Midbrain (tissue), 1 donor: ENCODE measurements at regions not wholly inside any gene's neighbourhood (a gene's known extent, or its start where the extent isn't known, plus 50 kb on each side); places are given as distances from the start of the nearest gene placed in this dataset.

ENCODE experiments used
- DNase-seq: peaks from one replicate; lab custom pipeline; 2025; lab: John Stamatoyannopoulos, UW

DNA sequence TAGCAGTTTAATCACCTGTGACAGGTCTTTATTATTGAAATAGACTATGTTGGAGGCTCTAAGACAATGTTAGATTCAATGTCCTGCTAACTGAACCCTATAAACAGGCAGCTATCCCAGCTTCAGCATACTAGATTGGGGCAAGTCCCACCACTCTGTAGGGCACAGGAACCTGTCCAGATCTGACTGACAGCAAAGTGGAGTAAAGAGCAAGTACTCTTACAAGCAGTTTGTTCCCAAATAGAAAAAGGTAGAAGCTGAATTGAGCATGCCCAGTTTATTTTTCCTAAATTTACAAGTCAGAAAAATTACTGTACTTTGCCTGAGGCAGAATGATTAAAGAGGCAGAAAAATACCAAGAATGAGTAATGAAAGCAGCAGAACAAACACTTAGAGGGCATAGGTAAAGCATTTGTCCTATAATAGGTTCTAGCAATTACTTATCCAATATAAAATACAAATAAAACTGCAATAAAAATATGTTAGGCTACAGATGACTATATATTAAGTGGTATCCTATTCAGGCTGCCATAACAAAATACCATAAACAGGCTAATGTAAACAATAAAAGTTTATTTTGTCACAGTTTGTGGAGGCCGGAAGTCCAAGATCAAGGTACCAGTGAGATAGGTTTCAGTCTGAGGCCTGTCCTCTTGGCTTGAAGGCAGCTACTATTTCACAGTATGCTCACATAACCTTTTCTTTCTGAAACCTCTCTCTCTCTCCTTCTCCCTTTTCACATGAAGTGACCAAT lies 868.2 kb downstream of the C12orf50 start:
- DNase-seq, result no peak

DNA sequence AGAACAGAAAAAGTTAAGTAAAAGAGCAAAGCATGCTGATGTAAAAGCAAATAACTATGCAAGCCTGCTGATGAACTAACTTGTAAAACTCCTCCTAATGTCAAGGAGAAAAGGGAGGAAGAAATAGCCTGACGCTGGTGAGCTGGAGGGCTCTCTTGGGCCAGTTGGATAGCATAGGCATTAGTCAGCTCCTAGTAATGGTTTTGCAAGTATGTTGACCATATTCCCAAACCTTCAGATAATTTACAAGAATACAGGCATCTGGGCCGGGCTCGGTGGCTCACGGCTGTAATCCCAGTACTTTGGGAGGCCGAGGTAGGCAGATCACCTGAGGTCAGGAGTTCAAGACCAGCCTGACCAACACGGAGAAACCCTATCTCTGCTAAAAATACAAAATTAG lies 871.4 kb downstream of the C12orf50 start:
- DNase-seq, result no peak

DNA sequence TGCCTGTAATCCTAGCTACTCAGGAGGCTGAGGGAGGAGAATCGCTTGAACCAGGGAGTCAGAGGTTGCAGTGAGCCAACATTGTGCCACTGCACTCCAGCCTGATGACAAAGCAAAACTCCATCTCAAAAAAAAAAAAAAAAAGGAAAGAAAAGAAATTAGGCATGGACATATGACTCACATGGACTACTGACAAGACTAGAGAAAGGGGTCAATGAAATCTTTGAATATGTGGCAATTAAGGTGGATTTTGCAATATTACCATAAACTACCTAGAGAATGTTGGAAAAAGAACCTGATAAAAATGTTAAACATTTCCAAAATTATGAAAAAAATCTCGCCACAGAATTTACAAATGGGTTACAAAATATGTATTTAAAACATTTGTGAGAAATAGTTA lies 873.6 kb downstream of the C12orf50 start:
- DNase-seq, result no peak

DNA sequence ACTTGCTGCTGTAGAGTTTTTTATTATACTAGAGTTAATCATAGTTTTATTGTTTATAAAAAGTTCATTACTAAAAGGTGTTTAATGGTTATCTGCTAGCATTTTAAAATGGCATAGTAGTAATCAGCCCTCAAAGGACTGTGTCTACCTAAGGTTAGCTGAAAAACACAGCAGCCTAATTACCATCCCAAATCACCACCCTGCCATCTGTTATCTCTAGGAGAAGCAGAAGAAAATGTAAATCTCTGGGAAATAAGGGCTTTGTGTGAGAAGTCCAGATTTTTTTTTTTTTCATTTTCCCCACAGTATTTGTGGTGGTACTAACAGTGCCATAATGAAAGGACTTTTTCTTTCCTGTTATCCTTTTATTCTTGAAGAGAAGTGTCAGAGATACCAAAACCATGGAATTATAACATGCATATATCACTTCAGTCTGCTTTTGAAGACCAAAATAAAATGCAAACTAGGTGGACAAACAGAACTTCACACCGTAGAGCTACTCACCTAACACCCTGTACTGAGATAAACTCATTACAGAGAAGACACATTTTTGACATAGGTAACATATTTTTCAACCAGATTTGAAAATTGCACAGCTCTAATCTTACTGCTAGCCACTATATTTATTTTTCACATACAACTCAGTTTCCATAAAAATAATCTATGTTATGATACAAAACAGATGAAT lies 876.2 kb downstream of the C12orf50 start:
- no peak for DNase-seq

DNA sequence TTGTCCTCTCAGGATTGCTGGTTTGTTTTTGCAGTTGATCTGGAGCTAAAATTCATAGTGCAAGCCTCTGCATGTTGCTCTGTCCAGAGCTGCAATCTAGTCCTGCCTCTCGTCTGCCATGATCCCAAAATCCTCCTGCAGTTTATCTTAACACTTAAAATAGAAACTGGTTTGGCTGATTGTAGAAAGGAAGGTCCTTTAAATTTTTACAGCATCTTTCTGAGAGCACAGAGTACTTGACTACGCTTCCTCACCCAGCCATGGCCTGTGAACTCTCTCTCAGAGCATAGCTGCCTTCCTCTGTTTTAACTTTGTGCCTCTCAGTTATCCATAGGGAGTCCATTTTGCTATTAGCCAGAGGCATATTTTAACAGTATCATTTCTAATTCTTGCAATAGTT lies 877.1 kb downstream of the C12orf50 start:
- DNase-seq, result no peak

DNA sequence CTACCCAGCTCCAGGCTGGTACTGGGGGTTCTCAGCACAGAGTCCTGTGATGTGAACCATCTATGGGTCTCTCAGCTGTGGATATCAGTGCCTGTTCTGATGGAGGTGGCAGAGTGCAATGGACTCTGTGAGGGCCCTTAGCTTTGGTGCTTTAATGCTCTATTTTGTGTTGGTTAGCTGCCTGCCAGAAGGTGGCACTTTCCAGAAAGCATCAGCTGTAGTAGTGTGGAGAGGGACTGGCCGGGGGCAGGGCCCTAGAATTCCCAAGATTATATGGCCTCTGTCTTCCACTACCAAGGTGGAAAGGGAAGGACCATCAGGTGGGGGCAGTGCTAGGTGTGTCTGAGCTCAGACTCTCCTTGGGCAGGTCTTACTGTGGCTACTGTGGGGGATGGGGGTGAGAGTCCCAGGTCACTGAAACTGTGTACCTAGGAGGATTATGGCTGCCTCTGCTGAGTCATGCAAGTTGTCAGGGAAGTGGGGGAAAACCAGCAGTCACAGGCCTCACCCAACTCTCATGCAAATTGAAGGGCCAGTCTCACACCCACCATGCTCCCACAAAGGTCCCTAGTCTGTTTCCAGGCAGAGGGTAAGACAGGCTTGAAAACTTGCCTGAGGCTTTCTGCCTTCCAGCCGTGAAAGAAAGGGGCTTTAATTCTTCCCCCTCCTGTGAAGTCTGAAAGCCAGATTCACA lies 878.1 kb downstream of the C12orf50 start:
- no peak for DNase-seq

DNA sequence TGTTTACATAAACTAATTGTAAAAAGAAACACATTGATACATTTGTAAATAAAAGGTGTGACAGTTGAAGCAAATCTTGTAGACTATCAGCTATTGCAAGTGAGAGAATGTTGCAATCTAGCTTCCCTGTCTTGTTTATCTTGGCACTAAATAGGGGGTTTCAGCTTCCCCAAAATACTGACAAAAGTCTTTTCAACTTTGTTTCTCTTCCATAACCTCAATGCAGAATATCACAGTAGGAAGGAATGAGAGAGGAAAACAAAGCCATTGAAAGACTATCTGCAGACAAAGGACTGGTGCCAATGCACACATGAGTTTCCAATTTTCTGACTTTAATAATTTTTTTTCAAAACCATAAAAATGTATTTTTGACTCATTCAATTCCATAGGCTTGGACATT lies 886.2 kb upstream of the MGAT4C start:
- no peak for DNase-seq

DNA sequence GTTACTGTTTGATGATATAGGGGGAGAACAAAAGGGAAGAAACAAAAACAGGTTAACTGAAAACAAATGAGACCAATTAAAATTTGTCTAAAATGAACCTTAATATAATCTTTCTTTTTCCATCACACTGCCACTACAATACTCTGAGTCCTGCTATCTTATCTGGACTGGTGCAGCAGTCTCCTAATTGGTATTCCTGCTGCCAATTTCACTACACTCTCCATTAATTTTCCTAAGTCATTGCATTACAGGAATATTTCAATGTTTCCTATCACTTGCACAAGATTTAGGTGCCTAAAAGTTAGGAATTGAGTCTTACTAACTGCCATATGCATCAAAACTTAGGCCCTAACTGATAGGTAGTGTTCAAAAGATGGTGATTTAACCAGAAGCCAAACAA lies 884.9 kb upstream of the MGAT4C start:
- no peak for DNase-seq

DNA sequence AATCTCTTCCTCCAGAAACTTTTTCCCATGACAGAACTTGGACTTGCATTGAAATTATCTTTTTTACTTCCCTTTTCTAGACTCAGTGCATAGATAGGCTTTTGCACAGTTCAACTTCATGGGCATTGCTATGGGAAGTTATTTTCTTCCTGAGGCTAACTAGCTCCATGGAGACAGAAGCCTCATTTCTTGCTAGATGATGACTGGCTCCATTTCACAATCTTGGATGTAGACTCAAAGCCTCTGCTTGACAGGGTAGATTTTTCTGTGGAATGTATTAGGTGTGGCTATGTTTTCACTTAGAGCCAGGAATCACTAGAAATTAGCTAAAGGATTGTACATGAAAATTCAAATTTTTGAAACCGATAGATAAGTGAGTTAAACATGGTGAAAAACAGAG lies 884.1 kb upstream of the MGAT4C start:
- no peak for DNase-seq

DNA sequence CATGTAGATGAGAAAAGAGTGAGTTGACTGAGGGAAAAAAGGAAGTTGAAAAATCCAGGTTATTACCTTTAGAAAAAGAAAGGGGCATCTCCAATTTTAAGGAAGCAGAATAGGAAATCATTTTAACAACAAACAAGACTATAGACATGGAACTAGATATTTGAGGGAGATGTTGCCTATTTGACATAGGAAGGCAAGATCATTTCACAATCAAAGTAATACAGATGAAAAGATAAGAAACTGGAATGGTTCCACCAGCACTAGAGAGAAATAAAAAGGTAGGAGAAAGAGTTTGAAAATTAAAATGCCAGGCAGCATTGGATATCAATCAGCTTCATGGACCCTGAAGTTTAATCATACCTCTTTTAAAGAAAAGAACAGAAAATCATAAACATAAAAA lies 881.0 kb upstream of the MGAT4C start:
- DNase-seq, result no peak

DNA sequence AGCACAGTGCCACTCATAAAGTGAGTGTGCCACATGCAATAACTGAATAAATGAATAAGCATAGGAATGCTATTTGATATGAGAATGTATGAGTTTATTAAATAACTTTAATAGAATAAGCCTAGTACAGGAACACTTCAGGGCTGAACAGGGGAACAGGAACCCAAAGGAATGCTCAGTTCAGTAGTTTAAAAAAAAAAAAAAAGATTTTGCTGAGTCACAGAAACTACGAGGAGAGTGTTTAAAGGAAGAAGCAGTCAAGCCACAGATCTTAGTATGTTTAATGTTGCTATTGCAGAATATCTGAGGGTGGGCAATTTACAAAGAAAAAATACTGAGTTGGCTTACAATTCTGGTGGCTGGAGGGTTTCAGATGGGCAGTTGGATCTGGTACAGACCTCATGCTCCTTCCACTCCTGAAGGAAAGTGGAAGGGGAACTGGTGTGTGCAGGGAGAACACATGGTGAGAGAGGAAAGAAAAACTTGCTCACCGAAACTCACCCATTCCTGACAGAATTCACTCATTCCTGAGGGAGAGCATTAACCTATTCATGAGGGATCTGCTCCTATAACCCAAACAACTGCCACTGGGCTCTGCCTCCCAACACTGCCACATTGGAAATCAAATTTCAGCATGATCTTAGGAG lies 880.3 kb upstream of the MGAT4C start:
- DNase-seq, result no peak

DNA sequence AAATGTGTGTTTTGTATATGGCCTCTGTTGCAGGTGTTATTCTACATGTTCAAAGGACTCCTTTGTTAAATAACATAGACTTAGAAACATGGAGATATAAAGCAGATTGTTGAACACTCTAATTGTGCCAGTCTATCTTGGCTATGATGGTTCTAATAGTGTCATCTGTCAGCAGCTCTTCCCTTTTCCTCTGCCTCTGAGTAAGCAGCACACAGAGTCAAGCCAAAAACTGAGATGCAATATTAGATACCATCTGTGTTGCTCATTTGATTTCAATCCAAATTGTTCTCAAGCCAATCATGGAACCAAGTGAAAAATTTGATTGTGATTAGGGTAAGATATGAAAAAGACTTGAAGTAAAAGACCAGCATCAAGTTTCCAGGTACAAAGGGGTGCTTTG lies 871.1 kb upstream of the MGAT4C start:
- DNase-seq, result no peak

DNA sequence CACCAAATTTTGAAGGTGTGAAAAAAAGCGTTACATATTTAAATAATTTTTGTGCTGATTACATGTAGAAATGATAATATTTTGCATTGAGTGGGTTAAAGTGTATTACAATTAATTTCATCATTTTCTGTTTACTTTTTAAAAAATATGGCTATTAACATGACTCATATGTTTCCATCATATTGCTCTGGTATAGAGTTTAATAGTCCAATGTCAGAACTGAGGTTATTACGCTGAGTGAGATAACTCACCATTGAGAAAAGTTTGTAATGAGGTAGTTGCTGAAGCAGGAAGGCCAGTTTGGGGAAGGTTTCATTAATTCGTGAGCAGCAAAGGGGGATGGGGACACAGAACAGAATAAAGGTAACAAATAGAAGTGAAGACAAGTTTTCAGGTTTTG lies 865.7 kb upstream of the MGAT4C start:
- DNase-seq, result no peak

DNA sequence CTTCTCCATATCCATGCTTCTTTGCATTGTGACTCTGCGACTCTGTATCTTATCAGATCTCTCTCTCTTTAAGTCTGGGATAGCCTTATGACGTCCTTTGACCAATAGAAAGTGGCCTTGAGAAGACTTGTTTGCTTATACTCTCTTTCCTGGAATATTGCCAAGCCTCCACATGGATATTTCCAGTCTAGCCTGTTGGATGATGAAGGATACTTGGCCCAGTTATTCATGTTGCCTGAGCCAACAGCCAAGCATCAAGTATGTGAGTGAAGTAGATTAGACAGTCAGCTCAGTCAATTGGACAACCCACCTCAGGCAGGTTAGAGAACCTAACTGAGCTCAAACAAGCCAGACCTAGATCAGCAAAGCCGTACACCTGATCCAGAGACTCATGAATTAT lies 864.2 kb upstream of the MGAT4C start:
- no peak for DNase-seq

DNA sequence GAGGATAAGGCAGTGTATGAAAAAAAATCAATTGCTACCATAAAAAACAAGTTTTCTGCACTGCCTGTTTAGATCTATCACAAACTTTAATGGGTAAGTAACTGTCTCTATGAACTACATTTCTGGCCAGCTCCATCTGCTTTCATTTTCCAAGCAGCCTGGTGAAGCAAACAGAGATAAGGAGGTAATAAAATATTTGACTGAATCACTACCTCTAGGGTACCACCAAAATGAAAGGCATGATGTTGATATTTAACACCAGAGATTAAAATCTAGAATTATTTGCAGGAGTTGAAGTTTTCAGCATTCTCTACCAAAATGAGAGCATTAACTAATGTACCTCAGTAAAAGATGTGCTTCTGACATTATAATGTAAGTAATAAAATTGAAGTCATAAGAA lies 863.5 kb upstream of the MGAT4C start:
- no peak for DNase-seq

DNA sequence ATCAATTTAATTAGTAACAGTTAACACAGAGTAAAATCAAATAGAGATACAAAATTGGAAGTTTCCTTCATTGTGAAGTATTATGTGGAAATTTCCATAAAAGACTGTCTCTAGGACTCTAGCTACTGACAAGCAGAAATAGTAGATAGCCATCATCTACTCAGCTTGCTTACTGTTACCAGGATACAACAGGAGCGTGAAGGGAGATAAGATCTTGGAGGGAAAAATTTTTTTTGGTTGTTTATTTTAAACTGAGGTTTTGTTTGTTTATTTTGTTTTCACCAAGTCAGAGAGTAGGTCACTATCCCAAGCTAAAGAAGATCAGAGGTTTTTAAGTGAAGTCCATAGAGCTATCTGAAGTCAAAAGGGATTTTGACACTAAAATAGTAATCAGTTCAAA lies 861.3 kb upstream of the MGAT4C start:
- DNase-seq, result no peak

DNA sequence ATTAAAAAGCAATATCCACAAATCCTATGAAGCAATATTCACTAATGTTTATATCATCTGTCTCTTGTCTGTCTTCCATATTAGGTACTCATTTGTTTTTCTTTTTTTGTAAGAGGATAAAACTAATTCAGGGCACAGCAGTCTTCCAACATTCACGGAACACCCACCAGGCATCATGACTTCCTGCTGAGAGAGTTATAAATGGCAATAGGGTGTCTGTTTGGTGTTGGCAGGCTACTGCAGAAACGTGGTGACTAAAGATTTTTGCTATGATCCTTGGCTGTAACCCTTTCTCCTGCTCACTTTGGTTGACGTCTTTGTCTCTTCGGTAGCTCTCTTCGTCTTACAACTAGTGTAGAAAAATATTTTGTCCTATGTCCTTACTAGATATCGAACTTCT lies 860.6 kb upstream of the MGAT4C start:
- no peak for DNase-seq

DNA sequence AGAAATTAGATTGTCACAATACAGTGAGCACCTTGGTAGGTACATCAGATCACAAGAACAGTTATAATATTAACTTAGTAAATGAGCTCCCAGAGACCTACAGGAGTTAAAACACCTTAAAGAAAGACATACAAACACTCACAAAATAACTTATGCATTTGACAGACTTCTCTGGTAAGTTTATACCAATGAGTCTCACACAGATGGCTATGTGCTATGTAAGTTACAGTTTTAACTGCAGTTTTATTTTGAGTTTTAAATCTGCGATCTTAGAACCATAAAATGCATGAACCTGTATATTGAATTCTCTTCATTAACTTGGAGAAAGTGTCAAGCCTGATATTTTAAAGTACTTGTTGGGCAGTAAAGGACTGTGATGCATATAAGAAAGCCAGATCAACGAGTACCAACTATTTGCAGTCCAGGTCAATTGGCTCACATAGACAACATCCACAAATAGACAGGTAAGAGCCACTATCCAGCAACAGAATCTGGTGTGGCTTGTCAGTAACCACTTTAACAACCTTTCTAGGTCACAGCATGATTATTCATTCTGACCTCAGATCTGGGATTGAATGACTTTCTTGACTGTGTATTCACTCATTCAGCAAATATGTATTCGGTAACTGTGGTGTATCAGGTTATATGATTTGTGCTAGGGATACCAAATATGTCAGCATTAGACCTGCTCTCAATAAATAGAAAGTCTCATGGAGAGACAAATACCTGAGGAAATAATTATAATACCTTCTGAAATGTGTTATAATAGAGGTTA lies 856.6 kb upstream of the MGAT4C start:
- DNase-seq, result no peak

DNA sequence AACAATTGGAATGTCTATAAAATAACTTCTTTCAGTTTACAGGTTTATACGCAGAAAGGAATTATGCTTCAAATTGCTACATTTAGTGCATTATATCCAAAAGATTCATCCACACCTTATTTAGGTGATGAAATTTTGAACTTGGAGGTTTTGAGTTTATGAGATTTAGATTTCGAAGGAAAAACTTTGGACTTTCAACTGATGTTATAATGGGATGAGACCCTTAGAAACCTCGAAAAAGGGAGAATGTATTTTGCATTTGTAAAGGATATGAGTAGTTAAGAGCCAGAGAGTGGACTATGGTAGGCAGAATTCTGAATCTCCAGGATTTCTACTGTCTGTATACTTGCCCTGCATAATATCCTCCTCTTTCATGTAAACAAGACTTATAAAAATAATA lies 851.6 kb upstream of the MGAT4C start:
- no peak for DNase-seq

DNA sequence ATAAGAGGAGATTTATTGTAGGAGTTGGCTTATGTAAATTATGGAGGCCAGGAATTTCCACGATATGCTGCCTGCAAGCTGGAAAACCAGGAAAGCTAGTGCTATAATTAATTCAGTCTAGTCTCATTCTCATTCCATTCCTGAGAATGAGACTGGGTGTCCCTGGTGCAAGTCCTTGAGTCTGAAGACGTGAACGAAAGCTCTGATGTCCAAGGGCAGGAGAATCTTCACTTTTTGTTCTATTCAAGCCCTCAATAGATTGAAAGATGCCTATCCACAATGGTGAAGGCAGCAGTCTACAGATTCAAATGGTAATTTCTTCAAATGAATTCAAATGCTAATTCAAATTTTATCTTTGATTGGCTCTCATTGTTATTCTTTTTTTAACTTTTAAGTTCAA lies 851.1 kb upstream of the MGAT4C start:
- DNase-seq, result no peak

DNA sequence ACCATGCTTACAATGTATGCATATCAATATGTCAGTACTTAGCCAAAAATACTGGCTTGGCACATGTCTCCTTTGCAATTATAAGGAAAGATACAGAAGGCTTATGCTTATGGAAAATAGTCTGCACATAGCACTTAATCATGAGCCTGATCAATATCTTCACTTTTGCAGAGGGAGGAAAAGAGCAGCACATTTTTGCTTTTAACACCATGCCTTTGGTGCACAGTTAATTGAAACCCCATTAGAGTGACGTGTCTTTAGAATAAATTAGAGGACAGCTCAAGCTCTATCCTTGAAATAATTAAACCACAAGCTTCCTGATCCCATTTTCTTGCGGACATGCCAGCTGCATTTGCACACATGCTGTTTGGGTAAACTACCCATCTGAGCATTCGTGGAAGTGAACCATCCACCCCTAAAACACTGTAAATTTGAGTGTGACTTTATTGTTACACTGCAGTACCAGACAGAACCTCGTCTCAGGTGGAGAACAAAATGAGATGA lies 839.9 kb upstream of the MGAT4C start:
- DNase-seq, result no peak

DNA sequence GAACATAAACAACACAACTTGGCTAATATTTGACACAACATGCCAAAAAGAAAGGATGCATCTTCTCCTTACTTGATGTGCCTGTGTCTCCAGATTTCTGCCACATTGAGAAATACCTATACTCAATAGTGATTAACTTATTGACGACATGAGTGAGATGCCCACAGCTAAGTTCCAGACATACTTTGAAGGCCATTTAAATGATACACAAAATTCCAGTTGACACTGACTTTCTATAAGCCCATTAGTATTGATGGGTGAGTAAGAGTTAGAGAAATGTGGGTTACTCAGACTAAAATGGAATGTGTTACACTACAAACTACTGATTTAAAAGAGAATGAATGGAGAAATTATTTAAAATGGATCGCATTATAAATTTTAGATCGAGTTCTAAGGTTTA lies 838.2 kb upstream of the MGAT4C start:
- no peak for DNase-seq
